ENCODE measurements at regions not wholly inside any gene's neighbourhood (a gene's known extent, or its start where the extent isn't known, plus 50 kb on each side); places are given as distances from the start of the nearest gene placed in this dataset.

- H3K9me3 ChIP-seq (ENCODE audit: control insufficient read depth in 2 of 3, low read length in 3 of 3) = no peaks in the 10 kb centered on the region
- peaks cover 6 to 14% of the 10 kb centered on the region in 2 donors for H3K4me1 ChIP-seq (ENCODE audit: control insufficient read depth in 2 of 2, insufficient read depth in 2 of 2, low read length in 2 of 2)
- H3K9me3 Mint-ChIP-seq = peaks cover 0 to 9% (median 0%) of the 10 kb centered on the region in 11 donors
- intact Hi-C loops (cut with micrococcal nuclease) = no loop called here
- peaks cover 0 to 12% (median 0%) of the 10 kb centered on the region in 5 donors for H3K36me3 Mint-ChIP-seq
- DNase-seq (no peak), ATAC-seq (no peak)
- H3K27me3 Mint-ChIP-seq = peaks cover 0 to 5% (median 0%) of the 10 kb centered on the region in 5 donors
- peaks cover 10 to 44% (median 25%) of the 10 kb centered on the region in 7 donors for H3K4me1 Mint-ChIP-seq
- no peak overlapping the region for H3K27ac ChIP-seq (ENCODE audit: low read depth, low read length)
- POLR2A ChIA-PET = no interaction called here
- no peak overlapping the region for H3K4me3 ChIP-seq (ENCODE audit: low read length)
- CTCF ChIA-PET = interaction anchor here (0.6 kb wide), 1 partner anchor 11 kb away, joined by 3 read pairs; no protein-coding TSS in a partner anchor
- no peak overlapping the region for H3K27ac Mint-ChIP-seq
- no peak overlapping the region for H3K4me3 Mint-ChIP-seq
- no peaks in the 10 kb centered on the region for H3K36me3 ChIP-seq (ENCODE audit: control insufficient read depth in 2 of 3, insufficient read depth in 3 of 3, low read length in 3 of 3)
- H3K27me3 ChIP-seq (ENCODE audit: control insufficient read depth in 2 of 2, insufficient read depth in 2 of 2, low read length in 2 of 2) = no peaks in the 10 kb centered on the region
Observed at GRCh38 chr4:123596805-123597204, 200.2 kb downstream of the SPRY1 start.

GRCh38 chr4:123597586-123597985, 201.0 kb downstream of the SPRY1 start:
- ATAC-seq = no peak
- ChIA-PET CTCF (no interaction called here), POLR2A (no interaction called here)
- no peak overlapping the region for H3K4me3 Mint-ChIP-seq
- peaks cover 6 to 14% of the 10 kb centered on the region in 2 donors for H3K4me1 ChIP-seq (ENCODE audit: control insufficient read depth in 2 of 2, insufficient read depth in 2 of 2, low read length in 2 of 2)
- no peak for DNase-seq
- H3K27ac Mint-ChIP-seq = no peak overlapping the region
- intact Hi-C loops (cut with micrococcal nuclease) = no loop called here
- no peaks in the 10 kb centered on the region for H3K27me3 ChIP-seq (ENCODE audit: control insufficient read depth in 2 of 2, insufficient read depth in 2 of 2, low read length in 2 of 2)
- no peak overlapping the region for H3K27ac ChIP-seq (ENCODE audit: low read depth, low read length)
- H3K4me1 Mint-ChIP-seq = peaks cover 10 to 50% (median 26%) of the 10 kb centered on the region in 7 donors
- H3K9me3 Mint-ChIP-seq = peaks cover 0 to 9% (median 0%) of the 10 kb centered on the region in 11 donors
- H3K4me3 ChIP-seq (ENCODE audit: low read length) = no peak overlapping the region
- no peaks in the 10 kb centered on the region for H3K36me3 ChIP-seq (ENCODE audit: control insufficient read depth in 2 of 3, insufficient read depth in 3 of 3, low read length in 3 of 3)
- H3K36me3 Mint-ChIP-seq = peaks cover 0 to 14% (median 0%) of the 10 kb centered on the region in 5 donors
- peaks cover 0 to 5% (median 0%) of the 10 kb centered on the region in 5 donors for H3K27me3 Mint-ChIP-seq
- H3K9me3 ChIP-seq (ENCODE audit: control insufficient read depth in 2 of 3, low read length in 3 of 3) = no peaks in the 10 kb centered on the region

- no peaks in the 10 kb centered on the region for H3K27me3 ChIP-seq (ENCODE audit: control insufficient read depth in 2 of 2, insufficient read depth in 2 of 2, low read length in 2 of 2)
- ChIA-PET POLR2A (no interaction called here), CTCF (no interaction called here)
- Mint-ChIP-seq H3K27ac (peak overlapping the region in 1 of 9 donors; percentile 57), H3K27me3 (peaks cover 0 to 5% (median 0%) of the 10 kb centered on the region in 5 donors), H3K4me3 (no peak overlapping the region), H3K36me3 (peaks cover 0 to 14% (median 0%) of the 10 kb centered on the region in 5 donors), H3K9me3 (peaks cover 0 to 9% (median 0%) of the 10 kb centered on the region in 11 donors), H3K4me1 (peaks cover 10 to 55% (median 28%) of the 10 kb centered on the region in 7 donors)
- H3K4me3 ChIP-seq (ENCODE audit: low read length) = no peak overlapping the region
- H3K36me3 ChIP-seq (ENCODE audit: control insufficient read depth in 2 of 3, insufficient read depth in 3 of 3, low read length in 3 of 3) = no peaks in the 10 kb centered on the region
- intact Hi-C loops (cut with micrococcal nuclease) = no loop called here
- DNase-seq (no peak), ATAC-seq (no peak)
- H3K9me3 ChIP-seq (ENCODE audit: control insufficient read depth in 2 of 3, low read length in 3 of 3) = no peaks in the 10 kb centered on the region
- peaks cover 6 to 14% of the 10 kb centered on the region in 2 donors for H3K4me1 ChIP-seq (ENCODE audit: control insufficient read depth in 2 of 2, insufficient read depth in 2 of 2, low read length in 2 of 2)
- no peak overlapping the region for H3K27ac ChIP-seq (ENCODE audit: low read depth, low read length)
Observed at GRCh38 chr4:123598331-123598730, 201.7 kb downstream of the SPRY1 start.

GRCh38 chr4:123599061-123599919, 202.7 kb downstream of the SPRY1 start:
- CTCF ChIA-PET = no interaction called here

GRCh38 chr4:123599920-123600810, 203.6 kb downstream of the SPRY1 start:
- intact Hi-C loops (cut with micrococcal nuclease) = loop anchor here in 1 of 2 donors (1.0 kb wide), 3 partner anchors 17 to 201 kb away; no protein-coding TSS in a partner anchor
- CTCF ChIA-PET = no interaction called here
- peaks cover 0 to 9% (median 0%) of the 10 kb centered on the region in 11 donors for H3K9me3 Mint-ChIP-seq
- ATAC-seq = peak; percentile 95
- Histone ChIP-seq H3K27me3 (ENCODE audit: control insufficient read depth in 2 of 2, insufficient read depth in 2 of 2, low read length in 2 of 2) (no peaks in the 10 kb centered on the region), H3K4me3 (ENCODE audit: low read length) (no peak overlapping the region), H3K36me3 (ENCODE audit: control insufficient read depth in 2 of 3, insufficient read depth in 3 of 3, low read length in 3 of 3) (no peaks in the 10 kb centered on the region), H3K27ac (ENCODE audit: low read depth, low read length) (no peak overlapping the region), H3K4me1 (ENCODE audit: control insufficient read depth in 2 of 2, insufficient read depth in 2 of 2, low read length in 2 of 2) (peaks cover 6 to 14% of the 10 kb centered on the region in 2 donors), H3K9me3 (ENCODE audit: control insufficient read depth in 2 of 3, low read length in 3 of 3) (no peaks in the 10 kb centered on the region)
- H3K27me3 Mint-ChIP-seq = peaks cover 0 to 4% (median 0%) of the 10 kb centered on the region in 5 donors
- H3K36me3 Mint-ChIP-seq = peaks cover 0 to 16% (median 0%) of the 10 kb centered on the region in 5 donors
- H3K4me1 Mint-ChIP-seq = peaks cover 10 to 50% (median 28%) of the 10 kb centered on the region in 7 donors
- DNase-seq = peak in 8 of 9 donors; percentile 16 to 66 (median 36)
- POLR2A ChIA-PET = no interaction called here
- H3K27ac Mint-ChIP-seq = peak overlapping the region; percentile 4 to 94 (median 70)
- H3K4me3 Mint-ChIP-seq = peak overlapping the region; percentile 17 to 83 (median 52)

More at GRCh38 chr4:123599061-123599919, 202.7 kb downstream of the SPRY1 start:
- ATAC-seq (peak; percentile 18), DNase-seq (no peak)
- Histone ChIP-seq H3K4me3 (ENCODE audit: low read length) (no peak overlapping the region), H3K27me3 (ENCODE audit: control insufficient read depth in 2 of 2, insufficient read depth in 2 of 2, low read length in 2 of 2) (no peaks in the 10 kb centered on the region), H3K4me1 (ENCODE audit: control insufficient read depth in 2 of 2, insufficient read depth in 2 of 2, low read length in 2 of 2) (peaks cover 6 to 14% of the 10 kb centered on the region in 2 donors), H3K9me3 (ENCODE audit: control insufficient read depth in 2 of 3, low read length in 3 of 3) (no peaks in the 10 kb centered on the region), H3K27ac (ENCODE audit: low read depth, low read length) (no peak overlapping the region), H3K36me3 (ENCODE audit: control insufficient read depth in 2 of 3, insufficient read depth in 3 of 3, low read length in 3 of 3) (no peaks in the 10 kb centered on the region)
- Mint-ChIP-seq H3K36me3 (peaks cover 0 to 14% (median 0%) of the 10 kb centered on the region in 5 donors), H3K4me1 (peaks cover 10 to 50% (median 28%) of the 10 kb centered on the region in 7 donors), H3K27me3 (peaks cover 0 to 5% (median 0%) of the 10 kb centered on the region in 5 donors), H3K27ac (peak overlapping the region in 7 of 9 donors; percentile 19 to 74 (median 58)), H3K4me3 (peak overlapping the region in 5 of 10 donors; percentile 15 to 83 (median 51)), H3K9me3 (peaks cover 0 to 9% (median 0%) of the 10 kb centered on the region in 11 donors)
- intact Hi-C loops (cut with micrococcal nuclease) = no loop called here
- POLR2A ChIA-PET = no interaction called here

Measured in naive thymus-derived CD4-positive, alpha-beta T cell (primary cell).